WERI-Rb-1 (cell line): ENCODE measurements at regions not wholly inside any gene's neighbourhood (a gene's known extent, or its start where the extent isn't known, plus 50 kb on each side); places are given as distances from the start of the nearest gene placed in this dataset.

Experiments used
- DNase-seq: peaks from one replicate; pipeline ENCODE4 v3.0.0-alpha.2; 2020
- H3K27ac ChIP-seq: fragments of 250-450 bp; sonication (Bioruptor Pico); 2 replicates; pipeline ENCODE4 v1.5.1; 2020; ENCODE audit warnings: mild to moderate bottlenecking, moderate library complexity
- H3K27me3 ChIP-seq: fragments of 250-450 bp; sonication (Bioruptor Pico); 2 replicates; pipeline ENCODE4 v1.5.1; 2021; ENCODE audit warnings: mild to moderate bottlenecking, low read depth, moderate library complexity; ENCODE audit not compliant: insufficient read depth, severe bottlenecking
- H3K36me3 ChIP-seq: fragments of 250-450 bp; sonication (Bioruptor Pico); 2 replicates; pipeline ENCODE4 v1.5.1; 2020; ENCODE audit warnings: mild to moderate bottlenecking, moderate library complexity
- H3K4me3 ChIP-seq: 2 replicates; pipeline ENCODE4 v1.5.1; 2011; ENCODE audit warnings: low read depth, mild to moderate bottlenecking, control low read depth, low read length
- H3K9me3 ChIP-seq: fragments of 250-450 bp; sonication (Bioruptor Pico); 2 replicates; pipeline ENCODE4 v1.5.1; 2021; ENCODE audit warnings: mild to moderate bottlenecking, moderate library complexity; ENCODE audit not compliant: severe bottlenecking
- CTCF ChIP-seq: IDR thresholded peaks from 2 replicates; pipeline ENCODE4 v1.5.1; 2011; ENCODE audit warnings: low read depth, mild to moderate bottlenecking, control low read depth, inconsistent platforms, low read length

GRCh38 chr22:49201046-49201970 is 626.4 kb downstream of the BRD1 start:
- Histone ChIP-seq H3K27ac (no peak overlapping the region), H3K36me3 (no peaks in the 10 kb centered on the region), H3K4me3 (no peak overlapping the region), H3K27me3 (no peaks in the 10 kb centered on the region), H3K9me3 (no peaks in the 10 kb centered on the region)
- peak; percentile 4 for DNase-seq
- TF ChIP-seq CTCF = no peak

GRCh38 chr22:49199224-49199623 is 628.4 kb downstream of the BRD1 start:
- no peak for TF ChIP-seq CTCF
- no peaks in the 10 kb centered on the region for H3K36me3 ChIP-seq
- no peaks in the 10 kb centered on the region for H3K9me3 ChIP-seq
- H3K4me3 ChIP-seq = no peak overlapping the region
- H3K27ac ChIP-seq = no peak overlapping the region
- no peak for DNase-seq
- no peaks in the 10 kb centered on the region for H3K27me3 ChIP-seq

GRCh38 chr22:49198705-49199084 is 629.0 kb downstream of the BRD1 start:
- Histone ChIP-seq H3K9me3 (no peaks in the 10 kb centered on the region), H3K27me3 (no peaks in the 10 kb centered on the region), H3K4me3 (no peak overlapping the region), H3K36me3 (no peaks in the 10 kb centered on the region), H3K27ac (no peak overlapping the region)
- DNase-seq = no peak
- TF ChIP-seq CTCF = no peak

- no peaks in the 10 kb centered on the region for H3K27me3 ChIP-seq
- no peak for TF ChIP-seq CTCF
- no peak overlapping the region for H3K4me3 ChIP-seq
- DNase-seq = no peak
- H3K9me3 ChIP-seq = no peaks in the 10 kb centered on the region
- no peak overlapping the region for H3K27ac ChIP-seq
- H3K36me3 ChIP-seq = no peaks in the 10 kb centered on the region
Measured at GRCh38 chr22:49197986-49198704, 629.5 kb downstream of the BRD1 start.

GRCh38 chr22:49197505-49197904 is 630.2 kb downstream of the BRD1 start:
- Histone ChIP-seq H3K36me3 (no peaks in the 10 kb centered on the region), H3K27me3 (no peaks in the 10 kb centered on the region), H3K9me3 (no peaks in the 10 kb centered on the region), H3K4me3 (no peak overlapping the region), H3K27ac (no peak overlapping the region)
- no peak for TF ChIP-seq CTCF
- DNase-seq = no peak
